ENCODE measurements at regions not wholly inside any gene's neighbourhood (a gene's known extent, or its start where the extent isn't known, plus 50 kb on each side); places are given as distances from the start of the nearest gene placed in this dataset.

- TF ChIP-seq PBX3 (IDR thresholded peaks at IDR 0.05; ENCODE audit: insufficient replicate concordance, low read depth, low read length): peak; percentile 45
- no peak for TF ChIP-seq EGR1 (IDR thresholded peaks at IDR 0.05; ENCODE audit: borderline replicate concordance in 1 of 2, low read depth in 2 of 2, low read length in 2 of 2)
- TF ChIP-seq YBX1 (IDR thresholded peaks at IDR 0.05): no peak
- no peak for TF ChIP-seq CEBPB (IDR thresholded peaks at IDR 0.05; ENCODE audit: borderline replicate concordance in 1 of 2, low read depth in 2 of 2, low read length in 2 of 2)
- TF ChIP-seq SMARCA5 (IDR thresholded peaks at IDR 0.05): no peak
- TF ChIP-seq RAD21 (IDR thresholded peaks at IDR 0.05; ENCODE audit: insufficient read depth, low read depth, low read length): no peak
- no peak for TF ChIP-seq EP300 (IDR thresholded peaks at IDR 0.05; ENCODE audit: borderline replicate concordance in 1 of 2, control insufficient read depth in 1 of 2, low read depth in 2 of 2, low read length in 2 of 2)
- no peak for TF ChIP-seq NFYA (IDR thresholded peaks at IDR 0.05; ENCODE audit: borderline replicate concordance, low read depth, low read length)
Observed at GRCh38 chr1:5500541-5500940, 491.7 kb downstream of the NPHP4 start (continued).

- ChIA-PET SMC1A (ENCODE audit: uncharacterized antibody, unreplicated experiment) (no interaction called here), CTCF (no interaction called here), POLR2A (no interaction called here), RAD21 (ENCODE audit: unreplicated experiment) (no interaction called here)
- in situ Hi-C loops (cut with MboI): no loop called here
- no peaks in the 10 kb centered on the region for H3K36me3 ChIP-seq (ENCODE audit: control insufficient read depth in 2 of 2, insufficient read depth in 2 of 2, low read length in 1 of 2)
- DNase-seq (ENCODE audit: low read depth, low spot score): no peak
- no peaks in the 10 kb centered on the region for H3K79me2 ChIP-seq (ENCODE audit: control insufficient read depth, insufficient read depth, low read length)
- no peaks in the 10 kb centered on the region for H3K9me3 ChIP-seq (replicated peaks; ENCODE audit: control insufficient read depth, insufficient read depth, low read length)
- TF ChIP-seq SMC3 (IDR thresholded peaks at IDR 0.05; ENCODE audit: borderline replicate concordance, low read length): no peak
- FAIRE-seq: no peak
- no peak overlapping the region for H3K4me3 ChIP-seq
- no peaks in the 10 kb centered on the region; a peak in 1 of 4 replicates for H3K27me3 ChIP-seq (replicated peaks in 1 of 2; ENCODE audit: control insufficient read depth in 2 of 2, insufficient read depth in 2 of 2, low read length in 1 of 2)
- no TSS peak for BruUV-seq (replicated peaks)
- H2AFZ ChIP-seq (ENCODE audit: control insufficient read depth, low read depth, low read length): no peak overlapping the region
- no peaks in the 10 kb centered on the region for H3K4me1 ChIP-seq (ENCODE audit: control insufficient read depth, insufficient read depth, low read length)
- intact Hi-C loops (cut with micrococcal nuclease; ENCODE audit: unreplicated experiment): no loop called here
- H4K20me1 ChIP-seq (ENCODE audit: control insufficient read depth, insufficient read depth): no peaks in the 10 kb centered on the region; the same call in 1 of the 2 replicates
- WGBS (ENCODE audit: insufficient coverage, insufficient replicate concordance, low lambda C conversion rate, missing lambda C conversion rate): 13% methylated on average over 6 of the region's 6 CpGs
- no peak overlapping the region for H3K4me2 ChIP-seq (ENCODE audit: control insufficient read depth, insufficient read depth)
- H3K27ac ChIP-seq (ENCODE audit: control insufficient read depth, insufficient read depth): no peak overlapping the region
- no peak overlapping the region for H3K9ac ChIP-seq (ENCODE audit: control insufficient read depth, insufficient read depth, low read length)
- ATAC-seq: no peak
Observed at GRCh38 chr1:5497503-5497902, 494.7 kb downstream of the NPHP4 start.
